SK-N-SH (cell line): ENCODE measurements at regions not wholly inside any gene's neighbourhood (a gene's known extent, or its start where the extent isn't known, plus 50 kb on each side); places are given as distances from the start of the nearest gene placed in this dataset.

Experiments
- CTCF ChIA-PET: fragments of 300-600, 350-600 bp; formaldehyde crosslinking; extraction: SDS; loops from one replicate; lab custom pipeline; 2021; lab: Yijun Ruan, JAX
- POLR2A ChIA-PET: fragments of 350-600 bp; sonication (Branson Sonifier 250); formaldehyde crosslinking; extraction: SDS; loops from one replicate; lab custom pipeline; 2020; ENCODE audit warnings: antibody characterized with exemption, inconsistent platforms; lab: Yijun Ruan, JAX
- DNase-seq: peaks from one replicate; pipeline ENCODE4 v3.0.0; 2012
- H2AFZ ChIP-seq: fragments of 200-600 bp; sonication (generic); 2 replicates; pipeline ENCODE4 v1.8.1; 2016; ENCODE audit warnings: antibody characterized with exemption, mild to moderate bottlenecking, low read depth
- H3F3A ChIP-seq: fragments of 200-600 bp; sonication (generic); replicated peaks from 2 replicates; pipeline ENCODE3; 2016; ENCODE audit warnings: antibody characterized with exemption, mild to moderate bottlenecking; ENCODE audit not compliant: insufficient read depth
- H3K27ac ChIP-seq, 2 experiments: fragments of 200-500 bp in 1 of 2; fragments of 200-600 bp in 1 of 2; sonication (Bioruptor generic) in 1 of 2; sonication (generic), shearing (Covaris generic) in 1 of 2; 2 replicates each; pipeline versions ENCODE4 v1.5.1 to v1.6.1; 2014 to 2016; ENCODE audit warnings: low read depth in 2 of 2, inconsistent platforms in 1 of 2, low read length in 1 of 2, mild to moderate bottlenecking in 1 of 2, mixed read lengths in 1 of 2
- H3K27me3 ChIP-seq: fragments of 200-600 bp; sonication (generic), shearing (Covaris generic); 2 replicates; pipeline ENCODE4 v1.6.1; 2016; ENCODE audit warnings: mixed run types; ENCODE audit not compliant: insufficient read depth
- H3K36me3 ChIP-seq, 2 experiments: fragments of 200-500 bp in 1 of 2; fragments of 200-600 bp in 1 of 2; sonication (Bioruptor generic) in 1 of 2; sonication (generic) in 1 of 2; replicated peaks in 1 of 2; 2 replicates each; pipeline versions ENCODE3 to v1.5.1; 2014 to 2016; ENCODE audit warnings: low read length in 1 of 2, mild to moderate bottlenecking in 1 of 2; ENCODE audit not compliant: insufficient read depth in 2 of 2, control insufficient read depth in 1 of 2
- H3K4me1 ChIP-seq, 2 experiments: fragments of 200-500 bp in 1 of 2; fragments of 200-600 bp in 1 of 2; sonication (Bioruptor generic) in 1 of 2; sonication (generic), shearing (Covaris generic) in 1 of 2; 2 replicates each; pipeline versions ENCODE4 v1.5.1 to v1.6.1; 2014 to 2016; ENCODE audit warnings: low read depth in 1 of 2, low read length in 1 of 2, mixed run types in 1 of 2; ENCODE audit not compliant: insufficient read depth in 2 of 2, control insufficient read depth in 1 of 2
- H3K4me2 ChIP-seq: fragments of 200-600 bp; sonication (generic), shearing (Covaris generic); 2 replicates; pipeline ENCODE4 v1.6.1; 2017; ENCODE audit warnings: mixed run types
- H3K4me3 ChIP-seq, 2 experiments: fragments of 200-500 bp in 1 of 2; fragments of 200-600 bp in 1 of 2; sonication (Bioruptor generic) in 1 of 2; sonication (generic), shearing (Covaris generic) in 1 of 2; 2 replicates each; pipeline versions ENCODE4 v1.5.1 to v1.8.1; 2014 to 2016; ENCODE audit warnings: low read depth in 2 of 2, inconsistent platforms in 1 of 2, low read length in 1 of 2, mild to moderate bottlenecking in 1 of 2, mixed read lengths in 1 of 2, moderate library complexity in 1 of 2
- H3K79me2 ChIP-seq: fragments of 200-600 bp; sonication (generic); 2 replicates; pipeline ENCODE4 v1.8.1; 2017; ENCODE audit warnings: mild to moderate bottlenecking; ENCODE audit not compliant: insufficient read depth
- H3K9ac ChIP-seq: fragments of 200-600 bp; sonication (generic); 2 replicates; pipeline ENCODE4 v1.6.1; 2017; ENCODE audit warnings: mixed run types
- H3K9me2 ChIP-seq: fragments of 200-600 bp; sonication (generic); 2 replicates; pipeline ENCODE4 v1.6.1; 2017; ENCODE audit warnings: mixed run types
- H3K9me3 ChIP-seq: fragments of 200-600 bp; sonication (generic); 2 replicates; pipeline ENCODE4 v1.6.1; 2017; ENCODE audit warnings: mixed run types, mild to moderate bottlenecking, moderate library complexity
- H4K20me1 ChIP-seq: fragments of 200-600 bp; sonication (generic); 2 replicates; pipeline ENCODE4 v1.6.1; 2017; ENCODE audit warnings: mild to moderate bottlenecking, mixed run types; ENCODE audit not compliant: insufficient read depth
- CTCF ChIP-seq: fragments of 200-600 bp; sonication (generic); IDR thresholded peaks from 2 replicates; pipeline ENCODE4 v1.6.1; 2017; ENCODE audit warnings: antibody characterized with exemption, mild to moderate bottlenecking, moderate library complexity
- ELF1 ChIP-seq: IDR thresholded peaks from 2 replicates; pipeline ENCODE4 v1.4.0; 2012
- EZH2phosphoT487 ChIP-seq: fragments of 200-600 bp; sonication (generic); IDR thresholded peaks from 2 replicates; pipeline ENCODE4 v1.6.1; 2017; ENCODE audit warnings: low read depth, mixed run types, mild to moderate bottlenecking, antibody characterized with exemption, moderate library complexity, borderline replicate concordance
- FOXM1 ChIP-seq: IDR thresholded peaks from 2 replicates; pipeline ENCODE4 v1.4.0; 2012; ENCODE audit warnings: low read depth, mild to moderate bottlenecking
- GABPA ChIP-seq: IDR thresholded peaks from 2 replicates; pipeline ENCODE4 v1.4.0; 2012; ENCODE audit warnings: low read depth, mild to moderate bottlenecking
- GATA2 ChIP-seq: sonication (generic); formaldehyde crosslinking; IDR thresholded peaks from 2 replicates; pipeline ENCODE4 v1.5.0; 2020; ENCODE audit warnings: mild to moderate bottlenecking, missing genetic modification reagents
- IRF3 ChIP-seq: fragments of 150-350 bp; IDR thresholded peaks from 2 replicates; pipeline ENCODE4 v1.6.1; 2016; ENCODE audit warnings: mild to moderate bottlenecking, low read depth, low read length
- JUND ChIP-seq: IDR thresholded peaks from 2 replicates; pipeline ENCODE4 v1.4.0; 2012
- MAX ChIP-seq: IDR thresholded peaks from 2 replicates; pipeline ENCODE4 v1.4.0; 2012; ENCODE audit warnings: low read depth
- MEF2A ChIP-seq: IDR thresholded peaks from 2 replicates; pipeline ENCODE4 v1.4.0; 2012; ENCODE audit warnings: low read depth, borderline replicate concordance
- MXI1 ChIP-seq: IDR thresholded peaks from 2 replicates; pipeline ENCODE4 v1.6.1; 2012; ENCODE audit warnings: mild to moderate bottlenecking, low read depth, low read length, improper control_type of control experiment
- POLR2AphosphoS5 ChIP-seq: IDR thresholded peaks from 2 replicates; pipeline ENCODE4 v1.6.1; 2012; ENCODE audit warnings: low read depth, low read length
- RAD21 ChIP-seq: IDR thresholded peaks from 2 replicates; pipeline ENCODE4 v1.6.1; 2012; ENCODE audit warnings: mild to moderate bottlenecking, low read length
- SIN3A ChIP-seq: IDR thresholded peaks from 2 replicates; pipeline ENCODE4 v1.6.1; 2012; ENCODE audit warnings: low read depth, mild to moderate bottlenecking, low read length, moderate library complexity, borderline replicate concordance
- SMC3 ChIP-seq: IDR thresholded peaks from 2 replicates; pipeline ENCODE4 v1.6.1; 2012; ENCODE audit warnings: low read depth, low read length, improper control_type of control experiment
- TAF1 ChIP-seq: IDR thresholded peaks from 2 replicates; pipeline ENCODE4 v1.6.1; 2012; ENCODE audit warnings: low read depth, mild to moderate bottlenecking, low read length, moderate library complexity, borderline replicate concordance
- TEAD4 ChIP-seq: IDR thresholded peaks from 2 replicates; pipeline ENCODE4 v1.4.0; 2012; ENCODE audit warnings: mild to moderate bottlenecking, borderline replicate concordance; ENCODE audit not compliant: insufficient read depth
- USF1 ChIP-seq: IDR thresholded peaks from 2 replicates; pipeline ENCODE4 v1.4.0; 2012; ENCODE audit warnings: low read depth, borderline replicate concordance
- USF2 ChIP-seq: fragments of 150-350 bp; IDR thresholded peaks from 2 replicates; pipeline ENCODE4 v1.6.1; 2017; ENCODE audit warnings: antibody characterized with exemption, low read length, low read depth, borderline replicate concordance
- ZBTB33 ChIP-seq: IDR thresholded peaks from 2 replicates; pipeline ENCODE4 v1.4.0; 2012; ENCODE audit warnings: low read depth, borderline replicate concordance
- WGBS: methylation state at CpG from one replicate; pipeline ENCODE4 v1.1.6; 2017; ENCODE audit warnings: low lambda C conversion rate; 5-methylcytosine and 5-hydroxymethylcytosine counted together

GRCh38 chr2:39521876-39522517 lies 84.9 kb upstream of the MAP4K3 start:
- 78% methylated on average over 4 of the region's 4 CpGs for WGBS
- Histone ChIP-seq H3K4me1 (peaks cover 3 to 22% of the 10 kb centered on the region in 2 experiments; a peak in 2 of 4 replicates), H3K4me3 (no peak overlapping the region), H3K27ac (no peak overlapping the region), H3K9me3 (no peaks in the 10 kb centered on the region), H3K79me2 (no peaks in the 10 kb centered on the region), H4K20me1 (no peaks in the 10 kb centered on the region), H3F3A (peaks cover 16% of the 10 kb centered on the region), H3K36me3 (no peaks in the 10 kb centered on the region), H2AFZ (no peak overlapping the region), H3K9ac (no peak overlapping the region), H3K9me2 (no peaks in the 10 kb centered on the region), H3K4me2 (no peak overlapping the region), H3K27me3 (no peaks in the 10 kb centered on the region)
- DNase-seq = no peak
- POLR2A ChIA-PET = no interaction called here
- TF ChIP-seq CTCF (no peak), GATA2 (CRISPR knock-in tag) (no peak), TEAD4 (no peak), SIN3A (no peak), ZBTB33 (no peak), SMC3 (no peak), JUND (no peak), MXI1 (no peak), EZH2phosphoT487 (no peak), POLR2AphosphoS5 (no peak), MEF2A (no peak), ELF1 (no peak), GABPA (no peak), IRF3 (no peak), FOXM1 (no peak), USF2 (no peak), RAD21 (no peak), TAF1 (no peak), USF1 (no peak), MAX (no peak)
- CTCF ChIA-PET = no interaction called here
